NCI-H345 treated with DMSO at 0.1 percent for 48 hours (cell line): ENCODE measurements at regions not wholly inside any gene's neighbourhood (a gene's known extent, or its start where the extent isn't known, plus 50 kb on each side); places are given as distances from the start of the nearest gene placed in this dataset.
"Not testable (repeated sequence)": the region's sequence is repeated elsewhere in the genome, so short reads cannot be mapped to it uniquely, and the experiment has no call there.

ENCODE experiments used
- DNase-seq: peaks from one replicate; lab custom pipeline; 2025; ENCODE audit not compliant: unreplicated experiment; lab: John Stamatoyannopoulos, UW

DNA sequence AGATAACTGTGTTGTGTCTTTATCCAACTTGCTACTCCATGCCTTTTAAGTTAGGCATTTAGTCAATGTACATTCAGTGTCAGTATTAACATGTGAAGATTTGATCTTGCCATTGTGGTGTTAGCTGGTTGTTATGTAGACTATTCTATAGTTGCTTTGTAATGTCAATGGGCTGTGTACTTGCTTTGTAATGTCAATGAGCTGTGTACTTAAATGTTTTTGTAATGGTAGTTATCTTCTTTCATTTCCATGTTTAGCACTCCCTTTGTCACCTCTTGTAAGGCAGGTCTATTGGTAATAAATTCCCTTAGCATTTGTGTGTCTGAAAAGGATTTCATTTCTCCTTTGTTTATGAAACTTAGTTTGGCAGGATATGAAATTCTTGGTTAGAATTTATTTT is 53.4 kb downstream of the MC4R start:
- no peak for DNase-seq

DNA sequence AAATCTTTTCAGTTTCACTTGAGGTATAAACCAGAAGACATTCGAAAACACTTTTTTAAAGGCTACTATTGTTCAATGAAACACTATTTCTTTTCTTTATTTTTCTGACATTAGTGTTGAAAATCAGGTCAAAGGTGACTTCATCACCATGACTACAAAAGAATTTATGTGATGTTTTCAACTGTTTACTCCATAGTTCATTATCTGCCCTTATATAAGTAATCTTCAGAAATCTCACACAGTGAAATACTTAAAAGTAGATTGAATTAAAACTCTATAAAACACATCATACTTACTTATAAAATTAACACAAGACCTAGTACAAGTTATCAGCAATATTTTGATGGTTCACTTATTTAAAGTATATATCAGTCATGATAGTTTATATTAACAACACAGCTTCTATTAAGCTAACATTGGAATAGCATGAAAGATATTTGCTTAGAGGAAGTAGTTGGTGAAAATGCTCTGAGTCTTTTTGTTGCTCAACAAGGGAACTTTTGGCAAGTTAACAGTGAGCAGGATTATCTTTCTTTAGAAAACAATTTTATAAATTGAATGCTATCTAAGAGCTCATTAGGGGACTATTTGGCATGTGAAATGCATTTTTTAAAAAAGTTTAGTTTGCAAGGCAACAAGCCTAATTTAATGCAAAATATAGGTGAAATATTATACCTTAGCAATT is 60.8 kb downstream of the MC4R start:
- no peak for DNase-seq

DNA sequence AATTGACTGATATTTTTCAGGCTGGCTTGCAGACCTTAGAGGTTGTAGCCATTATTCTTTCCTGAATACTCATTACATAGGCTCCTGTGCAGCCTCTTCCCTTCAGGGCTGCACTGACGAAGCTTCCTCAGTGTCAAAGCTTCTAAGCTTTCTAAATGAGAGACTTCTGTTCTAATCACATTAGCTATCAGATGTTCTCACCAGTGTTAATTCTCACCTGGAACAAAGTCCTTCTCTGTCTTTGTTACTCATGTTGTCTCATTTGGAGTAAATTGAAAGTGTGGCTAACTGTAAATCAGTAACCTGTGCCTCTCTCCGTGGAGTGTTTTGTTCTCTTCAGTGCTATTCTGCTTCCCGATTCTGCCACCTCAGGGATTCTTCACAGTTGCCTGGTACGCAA is 76.9 kb downstream of the MC4R start:
- DNase-seq, result no peak

DNA sequence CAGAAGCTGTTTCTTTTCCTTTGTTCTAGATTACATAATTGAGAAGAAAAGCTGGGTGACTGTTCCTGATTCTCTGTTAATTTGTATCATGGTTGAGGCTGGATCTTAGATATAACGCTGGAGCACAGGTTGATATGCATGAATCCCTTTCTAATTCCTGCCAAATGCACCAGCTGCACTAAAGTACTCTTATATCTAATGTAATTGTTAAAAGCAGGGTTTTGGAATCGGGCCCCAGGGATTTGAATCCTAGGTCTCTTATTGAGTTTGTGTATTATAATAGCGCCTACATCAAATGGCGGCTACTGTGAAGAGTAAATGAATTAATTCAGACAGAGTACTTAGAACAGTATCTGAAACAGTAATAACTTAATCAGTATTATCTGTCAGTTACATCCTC is 80.4 kb downstream of the MC4R start:
- DNase-seq, result peak; percentile 77

DNA sequence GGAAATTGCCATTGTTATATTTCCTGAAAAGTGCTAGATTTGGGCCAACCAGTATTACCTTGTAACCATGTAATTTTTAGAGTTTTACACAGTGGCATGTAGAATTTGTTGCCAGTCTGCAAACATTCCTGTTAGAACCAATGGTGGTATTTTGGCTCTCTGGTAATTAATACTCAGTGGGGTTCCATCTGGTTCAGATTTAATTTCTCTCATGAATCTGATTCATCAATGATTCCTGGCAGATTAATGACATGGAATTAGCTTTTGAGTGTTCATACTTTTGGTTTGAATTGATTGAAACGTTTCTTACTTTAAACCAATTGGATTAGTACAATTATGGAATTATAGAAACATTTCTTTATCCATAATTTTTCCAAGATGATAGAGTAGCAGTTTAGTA is 93.2 kb downstream of the MC4R start:
- DNase-seq, result no peak

DNA sequence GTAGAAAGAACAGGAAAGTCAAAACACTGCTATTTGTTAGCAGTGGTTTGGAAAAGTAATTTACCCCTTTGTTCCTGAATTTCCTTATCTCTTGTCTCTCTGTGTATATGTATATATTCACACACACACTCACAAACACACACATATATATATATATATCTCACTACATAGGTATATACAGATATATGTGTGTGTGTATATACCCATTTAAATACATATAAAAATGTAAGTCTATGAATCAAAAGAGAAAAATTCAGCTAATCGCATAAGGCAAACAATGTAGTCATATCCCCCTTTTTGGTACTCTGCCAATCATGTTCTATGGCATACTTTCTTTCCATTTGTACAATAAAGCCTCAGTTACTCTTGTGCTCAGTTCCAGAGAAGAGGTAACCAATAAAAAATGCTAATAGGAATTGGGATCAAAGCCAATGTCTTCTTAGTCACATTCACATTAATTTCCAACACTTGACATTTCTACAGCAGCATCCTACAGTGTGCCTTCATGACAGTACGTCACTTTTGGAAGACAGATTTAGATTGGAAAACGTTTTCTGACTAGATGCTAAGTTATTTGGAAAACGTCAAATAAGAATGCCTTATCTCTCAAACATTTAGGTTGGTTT is 94.6 kb downstream of the MC4R start:
- DNase-seq, result no peak

DNA sequence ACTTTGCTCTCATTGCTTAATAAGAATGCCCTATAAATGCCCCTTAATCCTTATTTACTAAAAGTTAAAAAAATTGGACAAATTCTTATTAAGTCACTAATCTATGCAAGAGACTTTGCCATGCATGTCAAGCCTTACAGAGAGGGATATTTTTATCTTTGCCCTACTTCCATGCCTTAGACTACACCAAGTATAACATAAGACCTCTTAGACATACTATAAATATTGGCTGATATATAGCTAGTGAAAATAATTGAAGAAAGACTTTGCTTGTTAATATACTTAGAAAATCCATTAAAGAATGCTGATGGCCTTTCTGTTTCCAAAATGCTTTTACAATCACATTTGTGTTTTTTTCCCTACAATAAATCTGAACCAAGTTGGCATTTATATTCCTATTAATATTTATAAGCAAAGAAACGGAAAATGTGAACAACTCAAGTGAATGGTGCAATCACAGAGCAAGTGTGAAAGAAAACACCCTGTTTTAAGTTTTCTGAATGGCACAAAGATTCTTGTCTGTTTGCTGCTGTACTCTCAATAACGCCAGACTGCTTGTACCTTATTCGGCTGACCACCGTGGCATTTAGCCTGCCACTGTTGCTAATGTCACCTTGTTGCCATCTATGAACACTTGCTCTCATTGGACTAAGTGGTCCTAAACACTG is 105.0 kb downstream of the MC4R start:
- no peak for DNase-seq

DNA sequence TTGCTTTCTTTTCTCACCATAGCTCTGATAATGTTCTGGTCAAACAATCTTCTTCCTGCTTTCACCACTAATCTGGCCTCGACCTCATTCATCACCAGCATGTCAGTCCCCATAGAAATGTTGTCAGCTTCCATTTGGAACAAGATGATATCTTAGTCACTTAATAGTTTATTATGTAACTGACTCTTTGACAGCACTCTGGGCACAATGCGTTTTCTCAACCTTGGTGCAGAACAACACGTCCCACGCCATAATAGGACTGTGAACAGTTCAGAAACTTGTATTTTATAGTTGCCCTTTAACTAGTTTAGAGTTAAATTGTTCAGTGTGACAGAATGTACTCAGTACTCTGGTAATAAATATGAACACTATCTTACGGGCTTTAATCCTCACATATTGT is 106.0 kb downstream of the MC4R start:
- DNase-seq, result no peak

DNA sequence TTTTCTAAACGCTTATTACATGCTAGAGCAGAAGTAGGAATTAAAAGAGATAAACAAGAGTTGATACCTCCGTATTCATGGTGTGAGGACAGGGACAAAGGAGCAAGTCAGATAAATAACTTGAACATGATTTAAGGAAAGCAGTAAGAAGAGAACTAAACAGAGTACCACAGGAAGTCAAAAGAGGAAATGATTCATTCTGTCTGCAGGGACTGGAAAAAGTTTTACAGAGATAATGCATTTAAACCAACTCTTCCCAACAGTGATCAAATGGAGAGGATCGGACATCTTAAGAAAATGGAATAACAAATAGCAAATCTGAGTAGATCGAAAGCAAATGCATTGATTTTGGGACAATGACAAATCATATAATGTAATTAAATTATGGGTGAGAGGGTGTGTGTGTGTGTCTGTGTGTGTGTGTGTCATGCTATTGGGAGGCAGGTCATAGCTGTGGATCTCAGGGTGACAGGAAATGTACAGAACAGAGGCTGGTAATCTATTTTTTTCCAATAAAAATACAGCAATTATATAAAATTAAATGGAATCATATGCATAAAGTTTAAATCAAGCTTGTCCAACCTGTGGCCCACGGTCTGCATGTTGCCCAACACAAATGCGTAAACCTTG is 113.4 kb downstream of the MC4R start:
- no peak for DNase-seq

DNA sequence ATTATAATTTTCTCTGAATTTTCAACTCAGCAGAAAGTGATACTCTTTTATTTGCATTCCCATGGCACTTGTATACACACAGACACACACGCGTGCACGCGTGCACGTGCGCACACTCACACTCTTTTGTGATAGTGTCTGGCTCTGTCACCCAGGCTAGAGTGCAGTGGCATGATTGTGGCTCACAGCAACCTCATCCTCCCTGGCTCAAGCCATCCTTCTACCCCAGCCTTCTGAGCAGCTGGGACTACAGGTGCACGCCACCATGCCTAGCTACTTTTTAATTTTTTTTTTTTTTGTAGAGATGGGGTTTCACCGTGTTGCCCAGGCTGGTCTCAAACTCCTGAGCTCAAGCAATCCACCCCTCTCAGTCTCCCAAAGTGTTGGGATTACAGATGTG is 123.2 kb downstream of the MC4R start:
- no peak for DNase-seq

DNA sequence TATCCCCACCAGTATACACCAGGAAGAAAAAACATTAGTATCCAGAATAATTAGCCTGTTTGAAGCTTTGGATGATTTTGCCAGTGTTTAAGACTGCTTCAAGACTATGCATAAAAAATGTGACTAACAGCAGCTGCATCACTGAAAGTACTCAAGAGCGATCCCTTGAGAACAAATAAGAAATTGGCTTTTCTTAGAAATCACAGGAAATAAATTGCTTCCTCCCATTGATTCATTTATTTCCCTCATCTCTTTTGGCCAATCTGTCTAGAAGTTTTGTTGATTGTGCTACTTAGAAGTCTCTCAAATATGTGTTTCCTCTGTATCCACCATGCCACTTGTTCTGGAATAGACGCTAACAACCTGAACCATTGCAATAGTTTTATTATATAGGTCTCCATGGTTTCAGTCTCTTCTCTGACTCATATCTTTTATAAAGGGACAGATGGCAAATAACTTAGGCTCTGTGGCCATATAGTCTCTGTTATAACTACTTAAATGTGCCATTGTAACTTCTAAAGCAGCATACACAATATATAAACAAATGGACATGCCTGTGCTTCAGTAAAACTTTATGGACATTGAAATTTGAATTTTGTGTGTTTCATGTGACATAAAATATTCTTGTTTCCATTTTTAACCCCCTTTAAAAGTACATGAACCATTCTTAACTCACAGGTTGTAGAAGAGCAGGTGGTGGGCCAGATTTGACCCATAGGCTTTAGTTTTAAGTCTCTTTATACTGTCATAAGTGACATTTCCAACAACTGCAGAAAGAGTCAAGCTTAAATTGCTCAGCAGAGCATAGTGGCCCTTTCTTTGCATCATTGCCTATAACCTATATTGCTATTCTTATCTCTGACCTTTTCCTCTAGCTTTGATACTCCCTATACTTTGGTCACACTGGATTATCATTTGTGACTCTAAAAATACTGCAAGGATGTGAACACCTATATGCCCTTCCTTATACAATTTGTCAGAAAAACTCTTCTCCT is 123.9 kb downstream of the MC4R start:
- no peak for DNase-seq

DNA sequence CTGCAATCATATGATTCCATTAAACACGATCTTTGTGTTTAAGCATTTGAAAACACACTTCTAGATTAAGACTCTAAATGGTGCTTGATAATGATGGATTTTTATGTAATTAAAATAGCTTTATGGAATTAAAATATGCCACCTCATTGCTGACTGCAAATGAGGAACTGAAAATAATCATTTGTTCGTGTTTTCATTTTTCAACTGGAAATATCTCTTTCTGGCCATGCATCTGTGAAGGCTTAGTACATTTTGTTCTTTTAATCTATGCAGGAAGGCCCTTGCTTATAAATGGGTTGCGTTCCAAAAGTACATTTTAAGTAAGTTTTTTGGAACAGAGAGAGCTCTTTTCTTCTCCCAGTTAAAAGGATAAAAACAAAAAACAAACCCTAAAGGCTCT is 125.5 kb downstream of the MC4R start:
- no peak for DNase-seq

DNA sequence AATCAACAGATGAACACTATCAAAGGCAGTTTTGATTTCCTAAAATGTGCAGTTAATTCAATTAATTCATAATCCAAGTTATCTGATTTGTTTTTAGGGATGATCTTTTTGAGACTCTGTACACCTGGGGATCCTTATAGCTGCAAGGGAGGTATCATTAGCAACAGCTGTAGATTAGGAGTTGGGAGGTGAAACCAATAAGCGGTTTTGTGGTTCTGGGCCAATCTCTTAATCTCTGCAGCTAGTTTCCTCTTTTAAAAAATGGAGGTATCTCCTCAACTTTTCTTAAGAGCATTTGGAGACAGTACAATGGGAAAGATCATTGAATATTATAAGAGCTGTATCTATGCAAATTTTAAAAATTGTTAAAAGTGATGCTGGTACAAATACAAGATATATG is 126.0 kb downstream of the MC4R start:
- no peak for DNase-seq

DNA sequence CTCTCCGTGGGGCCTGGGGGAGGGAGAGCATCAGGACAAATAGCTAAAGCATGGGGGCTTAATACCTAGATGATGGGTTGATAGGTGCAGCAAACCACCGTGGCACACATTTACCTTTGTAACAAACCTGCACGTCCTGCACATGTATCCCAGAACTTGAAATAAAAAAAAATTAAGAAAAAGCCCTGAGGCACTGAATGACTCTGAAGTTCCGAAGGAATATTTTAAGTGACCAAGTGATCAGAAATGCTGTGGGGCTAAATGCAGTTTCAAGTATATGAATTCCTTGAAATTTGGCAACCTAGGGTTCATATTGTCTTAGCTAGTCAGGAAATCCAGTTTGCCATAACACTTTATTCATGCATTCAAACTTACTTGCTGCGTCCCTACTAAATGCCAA is 127.5 kb downstream of the MC4R start:
- DNase-seq, result no peak

DNA sequence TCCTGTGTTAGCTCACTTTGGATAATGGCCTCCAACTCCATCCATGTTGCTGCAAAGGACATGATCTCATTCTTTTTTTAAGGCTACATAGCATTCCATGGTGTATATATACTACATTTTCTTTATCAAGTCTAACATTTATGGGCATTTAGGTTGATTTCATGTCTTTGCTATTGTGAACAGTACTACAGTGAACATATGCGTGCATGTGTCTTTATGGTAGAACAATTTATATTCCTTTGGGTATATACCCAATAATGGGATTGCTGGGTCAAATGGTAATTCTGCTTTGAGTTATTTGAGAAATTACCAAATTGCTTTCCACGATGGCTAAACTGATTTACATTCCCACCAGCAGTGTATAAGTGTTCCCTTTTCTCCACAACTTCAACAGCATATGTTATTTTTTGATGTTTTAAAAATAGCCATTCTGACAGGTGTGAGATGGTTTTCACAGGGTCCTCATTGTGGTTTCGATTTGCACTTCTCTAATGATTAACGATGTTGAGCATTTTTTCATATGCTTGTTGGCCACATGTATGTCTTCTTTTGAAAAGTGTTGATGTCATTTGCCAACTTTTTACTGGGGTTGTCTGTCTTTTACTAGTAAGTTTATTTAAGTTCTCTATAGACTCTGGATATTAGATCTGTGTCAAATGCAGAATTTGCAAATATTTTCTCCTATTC is 133.4 kb downstream of the MC4R start:
- not testable (repeated sequence) for DNase-seq

DNA sequence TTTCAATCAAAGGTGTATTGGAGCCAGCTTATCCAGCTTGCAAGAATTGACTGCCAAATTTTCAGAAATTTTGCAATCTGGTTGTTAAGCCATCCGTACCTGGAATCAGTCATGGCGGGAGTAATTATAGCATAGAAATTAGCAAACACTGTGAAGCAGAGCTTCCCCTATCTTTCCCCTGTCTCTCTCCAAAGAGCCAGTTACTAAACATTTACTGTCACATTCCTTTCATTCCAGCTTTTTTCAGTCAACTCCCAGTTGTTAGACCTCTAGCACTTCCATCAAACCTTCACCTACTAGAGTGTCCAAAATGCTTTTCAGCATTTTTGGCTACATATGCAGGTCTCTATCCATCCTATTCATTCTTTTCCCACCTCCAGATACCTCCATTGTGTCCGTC is 137.4 kb downstream of the MC4R start:
- no peak for DNase-seq

DNA sequence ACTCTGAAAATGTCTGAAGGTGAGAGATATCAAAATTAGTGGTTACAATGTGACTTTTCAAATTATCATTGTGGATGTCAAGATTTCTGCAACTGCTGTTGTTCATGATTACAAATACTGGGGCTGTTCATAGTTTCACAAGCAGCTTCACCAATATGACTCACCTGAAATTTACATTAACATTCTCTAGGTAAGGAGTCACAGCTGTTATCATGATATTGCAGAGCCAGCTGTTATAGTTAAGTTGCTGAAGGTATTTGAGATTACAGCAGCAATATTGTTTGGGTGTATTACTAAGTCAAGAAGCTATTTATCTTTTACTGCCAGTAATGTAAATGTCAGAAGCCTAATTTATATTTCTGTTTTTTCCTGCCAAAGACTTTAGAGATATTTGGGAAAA is 140.0 kb downstream of the MC4R start:
- no peak for DNase-seq

DNA sequence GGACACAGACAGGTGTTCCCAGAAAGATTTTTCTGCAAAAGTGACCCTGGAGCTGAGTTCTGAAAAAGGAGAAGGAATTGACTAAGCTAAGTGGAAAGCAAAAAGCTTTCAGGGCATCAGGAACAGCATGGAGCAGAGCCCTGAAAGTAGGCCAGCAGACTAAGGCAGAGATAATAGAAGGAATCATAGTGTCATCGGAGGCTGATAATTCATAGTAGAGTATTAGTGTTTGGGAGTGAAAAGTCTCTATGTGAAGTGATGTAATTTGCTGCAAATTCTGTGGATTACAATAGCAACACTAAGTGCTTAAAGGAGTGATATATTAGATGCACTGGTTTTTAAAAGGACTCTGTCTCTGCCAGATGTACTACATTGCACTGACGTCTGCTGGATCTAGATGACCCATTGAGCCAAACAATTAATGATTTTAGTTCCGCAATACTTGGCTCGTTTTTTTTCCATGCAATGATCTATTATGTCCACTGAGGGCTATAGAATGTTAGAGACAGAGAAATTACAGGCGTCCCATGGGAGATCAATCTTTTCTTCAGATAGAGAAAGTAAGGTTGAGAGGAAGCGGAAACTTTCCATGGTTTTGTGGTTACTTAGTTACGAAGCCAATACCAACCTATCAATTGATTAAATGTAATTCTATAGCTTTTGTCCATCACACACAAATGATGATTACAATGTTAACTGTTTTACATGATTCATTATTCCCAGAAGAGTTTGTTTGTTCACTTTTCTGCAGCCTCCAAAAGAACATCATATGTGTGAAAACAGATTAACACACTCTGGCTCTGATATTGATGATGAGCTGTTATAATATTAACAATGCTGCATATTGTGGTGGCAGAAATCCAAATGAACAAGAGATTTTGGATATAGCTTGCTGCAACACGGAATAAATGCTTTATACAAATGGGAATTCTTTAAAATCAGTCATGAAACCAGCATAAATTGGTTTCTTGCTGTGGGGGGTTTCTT is 143.7 kb downstream of the MC4R start:
- no peak for DNase-seq

DNA sequence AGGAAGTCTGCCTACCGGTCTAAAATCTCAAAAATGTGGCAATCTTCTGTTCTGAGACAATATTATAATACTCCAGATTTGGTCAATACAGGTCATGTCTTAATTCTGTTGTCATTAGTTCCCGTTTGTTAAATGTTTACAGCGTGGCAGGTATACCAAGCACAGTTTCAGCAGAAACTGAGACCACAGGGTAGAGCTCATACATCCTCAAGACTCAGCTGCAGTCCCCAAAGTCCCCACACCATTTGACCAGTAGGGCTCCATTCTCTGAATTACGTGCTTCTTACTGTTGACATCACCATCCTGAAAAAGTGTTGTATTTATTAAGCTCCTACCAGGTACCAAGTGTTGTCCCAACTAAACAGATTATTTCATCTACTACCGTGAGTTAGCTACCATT is 157.1 kb downstream of the MC4R start:
- no peak for DNase-seq
